Uterus (tissue), 3 donors: ENCODE measurements at regions not wholly inside any gene's neighbourhood (a gene's known extent, or its start where the extent isn't known, plus 50 kb on each side); places are given as distances from the start of the nearest gene placed in this dataset.

ENCODE experiments used
- DNase-seq, 2 donors: peaks; one replicate each; pipeline ENCODE4 v3.0.0-alpha.2; 2019 to 2020
- H3K27ac ChIP-seq, 2 donors: fragments of 200-600 bp; sonication (generic); 1 replicate in 1 of 2; 2 replicates in 1 of 2; pipeline ENCODE4 v1.5.1; 2016 to 2018
- H3K27me3 ChIP-seq, 2 donors: fragments of 200-600 bp; sonication (generic); one replicate each; pipeline ENCODE4 v1.5.1; 2018 to 2019; ENCODE audit warnings: control low read depth in 1 of 2
- H3K36me3 ChIP-seq, 2 donors: fragments of 200-600 bp; sonication (generic); one replicate each; pipeline ENCODE4 v1.5.1; 2019; ENCODE audit warnings: control low read depth in 1 of 2
- H3K4me1 ChIP-seq, 2 donors: fragments of 200-600 bp; sonication (generic); one replicate each; pipeline ENCODE4 v1.5.1; 2018 to 2019; ENCODE audit warnings: control low read depth in 1 of 2
- H3K4me3 ChIP-seq, 2 donors: fragments of 200-600 bp; sonication (generic); 1 replicate in 1 of 2; 2 replicates in 1 of 2; pipeline ENCODE4 v1.5.1; 2018 to 2019; ENCODE audit warnings: mild to moderate bottlenecking in 1 of 2
- H3K9me3 ChIP-seq, 2 donors: fragments of 200-600 bp; sonication (generic); one replicate each; pipeline ENCODE4 v1.5.1; 2019; ENCODE audit warnings: control low read depth in 1 of 2
- CTCF ChIP-seq, 4 experiments: fragments of 200-600 bp in 2 of 4; fragments of 450-650 bp in 2 of 4; sonication (generic) in 2 of 4; IDR thresholded peaks; one replicate each; pipeline ENCODE4 v1.5.1; 2016 to 2019; ENCODE audit warnings: antibody characterized with exemption in 4 of 4, mild to moderate bottlenecking in 2 of 4, moderate library complexity in 1 of 4
- POLR2A ChIP-seq, 2 donors: fragments of 450-650 bp; IDR thresholded peaks; one replicate each; pipeline ENCODE4 v1.6.1; 2016; ENCODE audit warnings: antibody characterized with exemption in 2 of 2, mild to moderate bottlenecking in 1 of 2, moderate library complexity in 1 of 2
- intact Hi-C: fragments of 100-400 bp; cut with DNase I; formaldehyde crosslinking; loops from one replicate; pipeline ENCODE4 v1.15.1; 2023; ENCODE audit warnings: low total_unique reads
- donor health status: DM: yes; HTN: yes; CAD: no.

- intact Hi-C loops, result no loop called here
- no peak overlapping the region for H3K27ac ChIP-seq
Observed at GRCh38 chr16:73319737-73320136, 271.8 kb upstream of the ZFHX3 start.

GRCh38 chr16:73319261-73319660, 271.3 kb upstream of the ZFHX3 start:
- no peak for DNase-seq
- intact Hi-C loops, result no loop called here

More at GRCh38 chr16:73319737-73320136, 271.8 kb upstream of the ZFHX3 start:
- no peaks in the 10 kb centered on the region for H3K4me1 ChIP-seq
- H3K9me3 ChIP-seq, result no peaks in the 10 kb centered on the region
- TF ChIP-seq POLR2A (IDR thresholded peaks at IDR 0.05) (no peak), CTCF (IDR thresholded peaks at IDR 0.05) (no peak)
- no peak overlapping the region for H3K4me3 ChIP-seq
- H3K27me3 ChIP-seq, result no peaks in the 10 kb centered on the region
- H3K36me3 ChIP-seq, result no peaks in the 10 kb centered on the region
- no peak for DNase-seq

GRCh38 chr16:73317321-73317857, 269.5 kb upstream of the ZFHX3 start:
- intact Hi-C loops, result no loop called here
- no peaks in the 10 kb centered on the region for H3K9me3 ChIP-seq
- H3K4me3 ChIP-seq, result no peak overlapping the region
- DNase-seq, result no peak
- no peaks in the 10 kb centered on the region for H3K27me3 ChIP-seq
- no peaks in the 10 kb centered on the region for H3K4me1 ChIP-seq
- TF ChIP-seq POLR2A (IDR thresholded peaks at IDR 0.05) (no peak), CTCF (IDR thresholded peaks at IDR 0.05) (no peak)
- H3K36me3 ChIP-seq, result no peaks in the 10 kb centered on the region
- no peak overlapping the region for H3K27ac ChIP-seq

More at GRCh38 chr16:73319261-73319660, 271.3 kb upstream of the ZFHX3 start:
- no peak overlapping the region for H3K4me3 ChIP-seq
- no peak overlapping the region for H3K27ac ChIP-seq
- no peaks in the 10 kb centered on the region for H3K27me3 ChIP-seq
- no peaks in the 10 kb centered on the region for H3K4me1 ChIP-seq
- no peaks in the 10 kb centered on the region for H3K36me3 ChIP-seq
- no peaks in the 10 kb centered on the region for H3K9me3 ChIP-seq
- no peak for TF ChIP-seq CTCF (IDR thresholded peaks at IDR 0.05)
- TF ChIP-seq POLR2A (IDR thresholded peaks at IDR 0.05), result no peak

- Histone ChIP-seq H3K4me3 (no peak overlapping the region), H3K4me1 (no peaks in the 10 kb centered on the region), H3K36me3 (no peaks in the 10 kb centered on the region), H3K27me3 (no peaks in the 10 kb centered on the region), H3K27ac (no peak overlapping the region), H3K9me3 (no peaks in the 10 kb centered on the region)
- TF ChIP-seq POLR2A (IDR thresholded peaks at IDR 0.05), result no peak
- TF ChIP-seq CTCF (IDR thresholded peaks at IDR 0.05), result no peak
- intact Hi-C loops, result no loop called here
- DNase-seq, result no peak
Observed at GRCh38 chr16:73315645-73316044, 267.7 kb upstream of the ZFHX3 start.

GRCh38 chr16:73313950-73314349, 266.0 kb upstream of the ZFHX3 start:
- no peaks in the 10 kb centered on the region for H3K9me3 ChIP-seq
- TF ChIP-seq CTCF (IDR thresholded peaks at IDR 0.05) (no peak), POLR2A (IDR thresholded peaks at IDR 0.05) (no peak)

More at GRCh38 chr16:73313950-73314349, 266.0 kb upstream of the ZFHX3 start:
- intact Hi-C loops, result no loop called here
- Histone ChIP-seq H3K4me3 (no peak overlapping the region), H3K36me3 (no peaks in the 10 kb centered on the region), H3K4me1 (no peaks in the 10 kb centered on the region), H3K27me3 (no peaks in the 10 kb centered on the region), H3K27ac (no peak overlapping the region)
- no peak for DNase-seq
